ENCODE measurements at regions not wholly inside any gene's neighbourhood (a gene's known extent, or its start where the extent isn't known, plus 50 kb on each side); places are given as distances from the start of the nearest gene placed in this dataset.
A peak's percentile ranks its signal among the peaks of the same experiment; 100 is the strongest.

DNA sequence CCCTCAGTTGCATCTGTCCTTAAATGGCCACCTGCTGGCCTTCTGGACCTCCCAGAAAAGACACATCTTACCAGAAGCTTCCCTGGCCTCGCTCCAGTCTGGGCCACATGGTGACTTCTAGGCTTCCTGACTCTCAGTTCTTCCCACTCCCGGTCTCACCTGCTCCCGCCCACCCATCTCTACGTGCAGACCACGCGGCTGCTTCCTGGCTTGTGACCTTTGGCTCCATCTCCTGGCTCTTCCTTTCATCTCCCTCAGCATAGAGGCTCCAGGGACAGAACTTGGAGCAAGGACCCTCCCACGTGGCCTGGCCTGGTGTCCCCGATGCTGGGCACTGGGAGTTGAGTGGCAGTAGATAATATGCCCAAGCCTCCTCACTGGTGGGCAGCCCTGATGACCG is 124.9 kb upstream of the IRF2BP2 start (continued):
- TF ChIP-seq, protein P1, sequence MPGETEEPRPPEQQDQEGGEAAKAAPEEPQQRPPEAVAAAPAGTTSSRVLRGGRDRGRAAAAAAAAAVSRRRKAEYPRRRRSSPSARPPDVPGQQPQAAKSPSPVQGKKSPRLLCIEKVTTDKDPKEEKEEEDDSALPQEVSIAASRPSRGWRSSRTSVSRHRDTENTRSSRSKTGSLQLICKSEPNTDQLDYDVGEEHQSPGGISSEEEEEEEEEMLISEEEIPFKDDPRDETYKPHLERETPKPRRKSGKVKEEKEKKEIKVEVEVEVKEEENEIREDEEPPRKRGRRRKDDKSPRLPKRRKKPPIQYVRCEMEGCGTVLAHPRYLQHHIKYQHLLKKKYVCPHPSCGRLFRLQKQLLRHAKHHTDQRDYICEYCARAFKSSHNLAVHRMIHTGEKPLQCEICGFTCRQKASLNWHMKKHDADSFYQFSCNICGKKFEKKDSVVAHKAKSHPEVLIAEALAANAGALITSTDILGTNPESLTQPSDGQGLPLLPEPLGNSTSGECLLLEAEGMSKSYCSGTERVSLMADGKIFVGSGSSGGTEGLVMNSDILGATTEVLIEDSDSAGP (CRISPR knock-in tag; IDR thresholded peaks at IDR 0.05; ENCODE audit: borderline replicate concordance), result peak; percentile 85
- TF ChIP-seq ZNF382 (CRISPR knock-in tag; IDR thresholded peaks at IDR 0.05; ENCODE audit: borderline replicate concordance) (no peak), ETV6 (CRISPR knock-in tag; conservative IDR thresholded peaks at IDR 0.05) (0 out of 2 replicates have a peak, but pooled peaks have one; percentile 58), SRSF9 (IDR thresholded peaks at IDR 0.05; ENCODE audit: borderline replicate concordance, insufficient read depth, low read depth, low read length, poor library complexity, severe bottlenecking) (no peak), ZFP36 (IDR thresholded peaks at IDR 0.05; ENCODE audit: borderline replicate concordance, low read depth, low read length, partially characterized antibody) (no peak), KDM3A (CRISPR knock-in tag; IDR thresholded peaks at IDR 0.05; ENCODE audit: low read depth) (0 out of 2 replicates have a peak, but pooled peaks have one; percentile 72), ZNF724P (CRISPR knock-in tag; IDR thresholded peaks at IDR 0.05; ENCODE audit: borderline replicate concordance) (no peak), HNRNPUL1 (IDR thresholded peaks at IDR 0.05; ENCODE audit: low read depth, low read length) (no peak), TCF12 (IDR thresholded peaks at IDR 0.05) (no peak), TCF12 (CRISPR knock-in tag; IDR thresholded peaks at IDR 0.05) (no peak), POLR2AphosphoS5 (IDR thresholded peaks at IDR 0.05; ENCODE audit: low read depth, low read length) (no peak), ZNF180 (CRISPR knock-in tag; IDR thresholded peaks at IDR 0.05; ENCODE audit: borderline replicate concordance, low read depth) (no peak)
- TF ChIP-seq, protein P2, sequence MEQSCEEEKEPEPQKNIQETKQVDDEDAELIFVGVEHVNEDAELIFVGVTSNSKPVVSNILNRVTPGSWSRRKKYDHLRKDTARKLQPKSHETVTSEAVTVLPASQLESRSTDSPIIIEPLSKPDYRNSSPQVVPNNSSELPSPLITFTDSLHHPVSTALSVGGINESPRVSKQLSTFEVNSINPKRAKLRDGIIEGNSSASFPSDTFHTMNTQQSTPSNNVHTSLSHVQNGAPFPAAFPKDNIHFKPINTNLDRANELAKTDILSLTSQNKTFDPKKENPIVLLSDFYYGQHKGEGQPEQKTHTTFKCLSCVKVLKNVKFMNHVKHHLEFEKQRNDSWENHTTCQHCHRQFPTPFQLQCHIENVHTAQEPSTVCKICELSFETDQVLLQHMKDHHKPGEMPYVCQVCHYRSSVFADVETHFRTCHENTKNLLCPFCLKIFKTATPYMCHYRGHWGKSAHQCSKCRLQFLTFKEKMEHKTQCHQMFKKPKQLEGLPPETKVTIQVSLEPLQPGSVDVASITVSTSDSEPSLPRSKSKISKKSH (CRISPR knock-in tag; IDR thresholded peaks at IDR 0.05; ENCODE audit: borderline replicate concordance), result peak; percentile 93; the same call in 1 of the 2 replicates
- TF ChIP-seq, protein P3, sequence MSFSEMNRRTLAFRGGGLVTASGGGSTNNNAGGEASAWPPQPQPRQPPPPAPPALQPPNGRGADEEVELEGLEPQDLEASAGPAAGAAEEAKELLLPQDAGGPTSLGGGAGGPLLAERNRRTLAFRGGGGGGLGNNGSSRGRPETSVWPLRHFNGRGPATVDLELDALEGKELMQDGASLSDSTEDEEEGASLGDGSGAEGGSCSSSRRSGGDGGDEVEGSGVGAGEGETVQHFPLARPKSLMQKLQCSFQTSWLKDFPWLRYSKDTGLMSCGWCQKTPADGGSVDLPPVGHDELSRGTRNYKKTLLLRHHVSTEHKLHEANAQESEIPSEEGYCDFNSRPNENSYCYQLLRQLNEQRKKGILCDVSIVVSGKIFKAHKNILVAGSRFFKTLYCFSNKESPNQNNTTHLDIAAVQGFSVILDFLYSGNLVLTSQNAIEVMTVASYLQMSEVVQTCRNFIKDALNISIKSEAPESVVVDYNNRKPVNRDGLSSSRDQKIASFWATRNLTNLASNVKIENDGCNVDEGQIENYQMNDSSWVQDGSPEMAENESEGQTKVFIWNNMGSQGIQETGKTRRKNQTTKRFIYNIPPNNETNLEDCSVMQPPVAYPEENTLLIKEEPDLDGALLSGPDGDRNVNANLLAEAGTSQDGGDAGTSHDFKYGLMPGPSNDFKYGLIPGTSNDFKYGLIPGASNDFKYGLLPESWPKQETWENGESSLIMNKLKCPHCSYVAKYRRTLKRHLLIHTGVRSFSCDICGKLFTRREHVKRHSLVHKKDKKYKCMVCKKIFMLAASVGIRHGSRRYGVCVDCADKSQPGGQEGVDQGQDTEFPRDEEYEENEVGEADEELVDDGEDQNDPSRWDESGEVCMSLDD (CRISPR knock-in tag; IDR thresholded peaks at IDR 0.05; ENCODE audit: borderline replicate concordance), result peak; percentile 45; the same call in 1 of the 2 replicates
- TF ChIP-seq, protein P4, sequence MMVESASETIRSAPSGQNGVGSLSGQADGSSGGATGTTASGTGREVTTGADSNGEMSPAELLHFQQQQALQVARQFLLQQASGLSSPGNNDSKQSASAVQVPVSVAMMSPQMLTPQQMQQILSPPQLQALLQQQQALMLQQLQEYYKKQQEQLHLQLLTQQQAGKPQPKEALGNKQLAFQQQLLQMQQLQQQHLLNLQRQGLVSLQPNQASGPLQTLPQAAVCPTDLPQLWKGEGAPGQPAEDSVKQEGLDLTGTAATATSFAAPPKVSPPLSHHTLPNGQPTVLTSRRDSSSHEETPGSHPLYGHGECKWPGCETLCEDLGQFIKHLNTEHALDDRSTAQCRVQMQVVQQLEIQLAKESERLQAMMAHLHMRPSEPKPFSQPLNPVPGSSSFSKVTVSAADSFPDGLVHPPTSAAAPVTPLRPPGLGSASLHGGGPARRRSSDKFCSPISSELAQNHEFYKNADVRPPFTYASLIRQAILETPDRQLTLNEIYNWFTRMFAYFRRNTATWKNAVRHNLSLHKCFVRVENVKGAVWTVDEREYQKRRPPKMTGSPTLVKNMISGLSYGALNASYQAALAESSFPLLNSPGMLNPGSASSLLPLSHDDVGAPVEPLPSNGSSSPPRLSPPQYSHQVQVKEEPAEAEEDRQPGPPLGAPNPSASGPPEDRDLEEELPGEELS (CRISPR knock-in tag; IDR thresholded peaks at IDR 0.05), result peak; percentile 52; the same call in 1 of the 2 replicates
- TF ChIP-seq, protein P5, sequence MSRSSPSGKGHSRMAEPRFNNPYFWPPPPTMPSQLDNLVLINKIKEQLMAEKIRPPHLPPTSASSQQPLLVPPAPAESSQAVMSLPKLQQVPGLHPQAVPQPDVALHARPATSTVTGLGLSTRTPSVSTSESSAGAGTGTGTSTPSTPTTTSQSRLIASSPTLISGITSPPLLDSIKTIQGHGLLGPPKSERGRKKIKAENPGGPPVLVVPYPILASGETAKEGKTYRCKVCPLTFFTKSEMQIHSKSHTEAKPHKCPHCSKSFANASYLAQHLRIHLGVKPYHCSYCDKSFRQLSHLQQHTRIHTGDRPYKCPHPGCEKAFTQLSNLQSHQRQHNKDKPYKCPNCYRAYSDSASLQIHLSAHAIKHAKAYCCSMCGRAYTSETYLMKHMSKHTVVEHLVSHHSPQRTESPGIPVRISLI (CRISPR knock-in tag; IDR thresholded peaks at IDR 0.05; ENCODE audit: borderline replicate concordance), result peak; percentile 50; the same call in 1 of the 2 replicates
